ENCODE measurements at regions not wholly inside any gene's neighbourhood (a gene's known extent, or its start where the extent isn't known, plus 50 kb on each side); places are given as distances from the start of the nearest gene placed in this dataset.

- no peak for DNase-seq (ENCODE audit: low read depth in 2 of 2)
Observed at GRCh38 chr15:27619204-27619603, 479.9 kb downstream of the OCA2 start.

- DNase-seq (ENCODE audit: low read depth in 2 of 2), result no peak
Observed at GRCh38 chr15:27617013-27617412, 482.1 kb downstream of the OCA2 start.

GRCh38 chr15:27608248-27608647, 490.9 kb downstream of the OCA2 start:
- no peak for DNase-seq (ENCODE audit: low read depth in 2 of 2)

GRCh38 chr15:27601239-27601960, 497.7 kb downstream of the OCA2 start:
- DNase-seq (ENCODE audit: low read depth in 2 of 2), result no peak

GRCh38 chr15:27599034-27599433, 500.1 kb downstream of the OCA2 start:
- DNase-seq (ENCODE audit: low read depth in 2 of 2), result no peak

GRCh38 chr15:27598251-27599009, 500.7 kb downstream of the OCA2 start:
- DNase-seq (ENCODE audit: low read depth in 2 of 2), result no peak

GRCh38 chr15:27595211-27595610, 503.9 kb downstream of the OCA2 start:
- DNase-seq (ENCODE audit: low read depth in 2 of 2), result no peak

GRCh38 chr15:27592036-27592760, 506.9 kb downstream of the OCA2 start:
- no peak for DNase-seq (ENCODE audit: low read depth in 2 of 2)
